A673 (cell line): ENCODE measurements at regions not wholly inside any gene's neighbourhood (a gene's known extent, or its start where the extent isn't known, plus 50 kb on each side); places are given as distances from the start of the nearest gene placed in this dataset.

Experiments
- CTCF ChIP-seq: fragments of 300-800, 200-600 bp; sonication (generic); conservative IDR thresholded peaks from 2 replicates; pipeline ENCODE4 v1.5.1; 2017; ENCODE audit warnings: low read depth, mild to moderate bottlenecking, antibody characterized with exemption, low read length, moderate library complexity, mixed read lengths
- EZH2 ChIP-seq: fragments of 200-600 bp; sonication (generic); IDR thresholded peaks from 2 replicates; pipeline ENCODE4 v1.6.1; 2017; ENCODE audit warnings: borderline replicate concordance, low read depth, mild to moderate bottlenecking, mixed read lengths, antibody characterized with exemption, low read length; ENCODE audit not compliant: poor library complexity, severe bottlenecking

GRCh38 chr4:138344851-138345250, 102.7 kb upstream of the SLC7A11 start:
- TF ChIP-seq CTCF (no peak), EZH2 (no peak)
